H9 (cell line): ENCODE measurements at regions not wholly inside any gene's neighbourhood (a gene's known extent, or its start where the extent isn't known, plus 50 kb on each side); places are given as distances from the start of the nearest gene placed in this dataset.

Experiments
- DNase-seq: peaks from one replicate; pipeline ENCODE4 v3.0.0-alpha.2; 2017
- H2AFZ ChIP-seq: one replicate; pipeline ENCODE4 v1.6.1; 2013; ENCODE audit warnings: mild to moderate bottlenecking, low read length, control low read depth, moderate library complexity
- H2AK5ac ChIP-seq: 2 replicates; pipeline ENCODE4 v1.6.1; 2013; ENCODE audit warnings: low read length, control low read depth, mixed read lengths; ENCODE audit not compliant: insufficient read length
- H2BK120ac ChIP-seq: one replicate; pipeline ENCODE4 v1.6.1; 2013; ENCODE audit warnings: low read depth, mild to moderate bottlenecking, low read length, control low read depth, inconsistent platforms; ENCODE audit not compliant: poor library complexity, severe bottlenecking
- H2BK12ac ChIP-seq: 2 replicates; pipeline ENCODE4 v1.6.1; 2013; ENCODE audit warnings: low read length, control low read depth, mixed read lengths, low read depth; ENCODE audit not compliant: insufficient read length
- H2BK15ac ChIP-seq: 2 replicates; pipeline ENCODE4 v1.6.1; 2013; ENCODE audit warnings: low read depth, low read length, control low read depth
- H2BK20ac ChIP-seq: one replicate; pipeline ENCODE4 v1.6.1; 2013; ENCODE audit warnings: low read depth, mild to moderate bottlenecking, low read length, control low read depth, inconsistent platforms; ENCODE audit not compliant: poor library complexity, severe bottlenecking
- H2BK5ac ChIP-seq: 2 replicates; pipeline ENCODE4 v1.6.1; 2013; ENCODE audit warnings: low read length, control low read depth, mixed read lengths; ENCODE audit not compliant: insufficient read length
- H3K14ac ChIP-seq: 2 replicates; pipeline ENCODE4 v1.6.1; 2013; ENCODE audit warnings: low read length, control low read depth; ENCODE audit not compliant: insufficient read depth
- H3K18ac ChIP-seq: 2 replicates; pipeline ENCODE4 v1.6.1; 2013; ENCODE audit warnings: low read depth, mild to moderate bottlenecking, mixed read lengths, low read length, control low read depth; ENCODE audit not compliant: insufficient read length
- H3K23ac ChIP-seq: 2 replicates; pipeline ENCODE4 v1.6.1; 2013; ENCODE audit warnings: low read length, control low read depth, mixed read lengths, low read depth; ENCODE audit not compliant: insufficient read length
- H3K23me2 ChIP-seq: 2 replicates; pipeline ENCODE4 v1.6.1; 2013; ENCODE audit warnings: low read depth, mild to moderate bottlenecking, mixed read lengths, low read length, control low read depth; ENCODE audit not compliant: insufficient read length, poor library complexity, severe bottlenecking
- H3K27ac ChIP-seq: 2 replicates; pipeline ENCODE4 v1.5.1; 2013; ENCODE audit warnings: low read length, control low read depth, mixed read lengths, low read depth; ENCODE audit not compliant: insufficient read length
- H3K27me3 ChIP-seq: 2 replicates; pipeline ENCODE4 v1.6.1; 2013; ENCODE audit warnings: low read length, control low read depth, inconsistent platforms; ENCODE audit not compliant: insufficient read depth
- H3K4ac ChIP-seq: 2 replicates; pipeline ENCODE4 v1.6.1; 2013; ENCODE audit warnings: low read depth, mild to moderate bottlenecking, control low read depth, inconsistent platforms, low read length, moderate library complexity
- H3K4me1 ChIP-seq: 2 replicates; pipeline ENCODE4 v1.6.1; 2013; ENCODE audit warnings: low read length, control low read depth, inconsistent platforms; ENCODE audit not compliant: insufficient read depth
- H3K4me2 ChIP-seq: 2 replicates; pipeline ENCODE4 v1.6.1; 2013; ENCODE audit warnings: low read length, control low read depth, mixed read lengths; ENCODE audit not compliant: insufficient read length, insufficient read depth
- H3K56ac ChIP-seq: 2 replicates; pipeline ENCODE4 v1.6.1; 2013; ENCODE audit warnings: low read depth, mild to moderate bottlenecking, mixed read lengths, low read length, control low read depth; ENCODE audit not compliant: insufficient read length
- H3K79me1 ChIP-seq: 2 replicates; pipeline ENCODE4 v1.6.1; 2013; ENCODE audit warnings: low read depth, mild to moderate bottlenecking, moderate library complexity, low read length, control low read depth, inconsistent platforms; ENCODE audit not compliant: insufficient read depth, poor library complexity, severe bottlenecking
- H3K79me2 ChIP-seq: 2 replicates; pipeline ENCODE4 v1.6.1; 2013; ENCODE audit warnings: low read length, control low read depth, inconsistent platforms; ENCODE audit not compliant: insufficient read depth
- H3K9ac ChIP-seq: 2 replicates; pipeline ENCODE4 v1.6.1; 2013; ENCODE audit warnings: low read length, control low read depth, mixed read lengths; ENCODE audit not compliant: insufficient read length; ENCODE audit errors: extremely low read depth
- H3K9me3 ChIP-seq: one replicate; pipeline ENCODE4 v1.6.1; 2013; ENCODE audit warnings: low read depth, low read length, inconsistent platforms; ENCODE audit not compliant: control insufficient read depth
- H3T11ph ChIP-seq: one replicate; pipeline ENCODE4 v1.6.1; 2013; ENCODE audit warnings: mild to moderate bottlenecking, low read length, control low read depth, inconsistent platforms
- H4K20me1 ChIP-seq: one replicate; pipeline ENCODE4 v1.6.1; 2013; ENCODE audit not compliant: control insufficient read depth, insufficient read length, insufficient read depth
- H4K5ac ChIP-seq: 2 replicates; pipeline ENCODE4 v1.6.1; 2013; ENCODE audit warnings: low read depth, mild to moderate bottlenecking, mixed read lengths, low read length, control low read depth; ENCODE audit not compliant: insufficient read length
- H4K8ac ChIP-seq: replicated peaks from 2 replicates; pipeline ENCODE4 v1.6.1; 2013; ENCODE audit warnings: low read length, control low read depth, mixed read lengths, low read depth; ENCODE audit not compliant: insufficient read length
- H4K91ac ChIP-seq: 2 replicates; pipeline ENCODE4 v1.6.1; 2013; ENCODE audit warnings: low read depth, mild to moderate bottlenecking, moderate library complexity, mixed read lengths, low read length, control low read depth; ENCODE audit not compliant: insufficient read length
- H3K27ac Mint-ChIP-seq, 3 experiments: 2 replicates in 2 of 3; 3 replicates in 1 of 3; pipeline ENCODE4 v1.8.0; 2020 to 2021; ENCODE audit warnings: mixed read lengths in 3 of 3, mild to moderate bottlenecking in 1 of 3, moderate library complexity in 1 of 3
- H3K27me3 Mint-ChIP-seq: 2 replicates; pipeline ENCODE4 v1.8.0; 2021; ENCODE audit warnings: low read depth, mild to moderate bottlenecking, moderate library complexity, mixed read lengths
- H3K36me3 Mint-ChIP-seq, 3 experiments: 2 replicates in 2 of 3; 3 replicates in 1 of 3; pipeline ENCODE4 v1.8.0; 2020 to 2021; ENCODE audit warnings: low read depth in 3 of 3, mixed read lengths in 3 of 3; ENCODE audit not compliant: insufficient read depth in 1 of 3
- H3K4me1 Mint-ChIP-seq, 2 experiments: 2 replicates each; pipeline ENCODE4 v1.8.0; 2020; ENCODE audit warnings: mixed read lengths in 2 of 2
- H3K4me3 Mint-ChIP-seq, 2 experiments: 2 replicates in 1 of 2; 3 replicates in 1 of 2; pipeline ENCODE4 v1.8.0; 2020 to 2021; ENCODE audit warnings: mild to moderate bottlenecking in 2 of 2, mixed read lengths in 2 of 2, moderate library complexity in 1 of 2
- H3K9me3 Mint-ChIP-seq, 2 experiments: 2 replicates in 1 of 2; 3 replicates in 1 of 2; pipeline ENCODE4 v1.8.0; 2020; ENCODE audit warnings: mild to moderate bottlenecking in 2 of 2, mixed read lengths in 2 of 2, moderate library complexity in 1 of 2
- WGBS: extraction: QIAGEN DNeasy Blood & Tissue Kit; methylation state at CpG from one replicate; pipeline ENCODE4 v1.1.7; 2013; ENCODE audit warnings: missing lambda C conversion rate, low lambda C conversion rate, mixed read lengths; ENCODE audit not compliant: insufficient read length; ENCODE audit errors: extremely low coverage; 5-methylcytosine and 5-hydroxymethylcytosine counted together
- TF ChIP-seq, protein P1 (sequence below): fragments of 200-600 bp; sonication (generic); conservative IDR thresholded peaks from 3 replicates; pipeline ENCODE4 v1.8.0; 2021; ENCODE audit warnings: antibody characterized with exemption, mild to moderate bottlenecking

DNA sequence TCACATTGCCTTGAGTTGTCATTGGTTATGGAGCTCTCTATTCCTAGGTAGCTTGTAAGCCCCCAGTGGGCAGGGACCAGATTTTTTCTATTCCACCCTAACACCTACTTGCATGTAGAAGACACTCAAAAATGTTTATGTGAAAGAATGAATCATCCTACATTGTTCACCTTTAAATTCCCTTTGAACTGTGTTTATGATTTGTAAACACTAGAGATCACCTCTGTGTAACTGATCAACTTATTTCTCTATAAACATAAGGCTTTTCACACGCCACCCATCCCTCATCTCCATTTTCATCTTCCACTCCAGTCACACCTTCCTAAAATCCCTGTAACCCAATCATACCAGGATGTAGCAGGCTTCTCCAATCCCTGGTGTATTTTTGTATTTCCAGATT, 142.6 kb upstream of the LEF1 start:
- Mint-ChIP-seq H3K9me3 (peaks cover 16% of the 10 kb centered on the region in 2 experiments), H3K4me3 (no peak overlapping the region), H3K27ac (no peak overlapping the region), H3K4me1 (peaks cover 2 to 3% of the 10 kb centered on the region in 2 experiments; a peak in 3 of 4 replicates), H3K36me3 (peaks cover 0 to 8% (median 6%) of the 10 kb centered on the region in 3 experiments; a peak in 3 of 7 replicates), H3K27me3 (no peaks in the 10 kb centered on the region)
- Histone ChIP-seq H3K27ac (no peak overlapping the region), H2BK5ac (no peak overlapping the region), H3K9me3 (no peaks in the 10 kb centered on the region), H2BK20ac (no peak overlapping the region), H3K79me1 (no peaks in the 10 kb centered on the region), H3K14ac (no peak overlapping the region), H4K5ac (no peak overlapping the region), H2BK15ac (no peak overlapping the region), H3K9ac (no peak overlapping the region), H3K4ac (no peak overlapping the region), H3K23me2 (no peaks in the 10 kb centered on the region), H3K56ac (no peak overlapping the region), H3K18ac (no peak overlapping the region), H3K27me3 (no peaks in the 10 kb centered on the region), H2BK12ac (no peak overlapping the region), H3K4me2 (no peak overlapping the region), H3K4me1 (no peaks in the 10 kb centered on the region), H4K20me1 (no peaks in the 10 kb centered on the region), H2AK5ac (no peak overlapping the region), H3T11ph (no peak overlapping the region), H2AFZ (no peak overlapping the region), H4K8ac (no peak overlapping the region), H3K23ac (no peak overlapping the region), H3K79me2 (no peaks in the 10 kb centered on the region), H2BK120ac (no peak overlapping the region), H4K91ac (no peak overlapping the region)
- WGBS: 100% methylated on average over 1 of the region's 1 CpG
- TF ChIP-seq, protein P1, sequence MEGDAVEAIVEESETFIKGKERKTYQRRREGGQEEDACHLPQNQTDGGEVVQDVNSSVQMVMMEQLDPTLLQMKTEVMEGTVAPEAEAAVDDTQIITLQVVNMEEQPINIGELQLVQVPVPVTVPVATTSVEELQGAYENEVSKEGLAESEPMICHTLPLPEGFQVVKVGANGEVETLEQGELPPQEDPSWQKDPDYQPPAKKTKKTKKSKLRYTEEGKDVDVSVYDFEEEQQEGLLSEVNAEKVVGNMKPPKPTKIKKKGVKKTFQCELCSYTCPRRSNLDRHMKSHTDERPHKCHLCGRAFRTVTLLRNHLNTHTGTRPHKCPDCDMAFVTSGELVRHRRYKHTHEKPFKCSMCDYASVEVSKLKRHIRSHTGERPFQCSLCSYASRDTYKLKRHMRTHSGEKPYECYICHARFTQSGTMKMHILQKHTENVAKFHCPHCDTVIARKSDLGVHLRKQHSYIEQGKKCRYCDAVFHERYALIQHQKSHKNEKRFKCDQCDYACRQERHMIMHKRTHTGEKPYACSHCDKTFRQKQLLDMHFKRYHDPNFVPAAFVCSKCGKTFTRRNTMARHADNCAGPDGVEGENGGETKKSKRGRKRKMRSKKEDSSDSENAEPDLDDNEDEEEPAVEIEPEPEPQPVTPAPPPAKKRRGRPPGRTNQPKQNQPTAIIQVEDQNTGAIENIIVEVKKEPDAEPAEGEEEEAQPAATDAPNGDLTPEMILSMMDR: no peak
- DNase-seq: no peak
